ENCODE measurements at regions not wholly inside any gene's neighbourhood (a gene's known extent, or its start where the extent isn't known, plus 50 kb on each side); places are given as distances from the start of the nearest gene placed in this dataset.

- Histone ChIP-seq H3K4me2 (ENCODE audit: insufficient read depth, low read length) (no peak overlapping the region), H3K79me2 (ENCODE audit: control insufficient read depth, insufficient read depth, low read length) (no peaks in the 10 kb centered on the region), H3K27ac (ENCODE audit: extremely low read depth, low read depth, low read length) (no peak overlapping the region), H3K27me3 (ENCODE audit: control insufficient read depth in 2 of 2, insufficient read depth in 2 of 2, low read length in 2 of 2) (peaks cover 62 to 84% of the 10 kb centered on the region in 2 experiments), H3K9me3 (replicated peaks; ENCODE audit: control insufficient read depth, insufficient read depth, low read depth, low read length) (no peaks in the 10 kb centered on the region), H3K9me1 (ENCODE audit: control insufficient read depth, insufficient read depth, low read length) (no peaks in the 10 kb centered on the region), H4K20me1 (replicated peaks; ENCODE audit: control insufficient read depth, insufficient read depth, low read length) (peaks cover 18% of the 10 kb centered on the region), H3K9ac (ENCODE audit: insufficient read depth in 1 of 2, low read depth in 2 of 2, low read length in 2 of 2) (no peak overlapping the region), H3K4me3 (no peak overlapping the region), H3K4me1 (replicated peaks in 1 of 2; ENCODE audit: control insufficient read depth in 2 of 2, insufficient read depth in 2 of 2, low read length in 2 of 2) (peaks cover 0 to 11% of the 10 kb centered on the region in 2 experiments; a peak in 1 of 5 replicates), H2AFZ (ENCODE audit: low read depth, low read length) (no peak overlapping the region), H3K36me3 (ENCODE audit: control insufficient read depth, insufficient read depth, low read length) (no peaks in the 10 kb centered on the region)
- ATAC-seq (no peak), DNase-seq (ENCODE audit: extremely low read depth in 1 of 4, low spot score in 3 of 4) (no peak), FAIRE-seq (no peak)
- CTCF ChIA-PET (ENCODE audit: low intra/inter-chr PET ratio), result no interaction called here
- POLR2A ChIA-PET, result interaction anchor here (0.5 to 1.1 kb wide), 4 partner anchors 9 to 219 kb away, joined by 3 read pairs; no protein-coding TSS in a partner anchor
- TF ChIP-seq ZNF511 (CRISPR knock-in tag; IDR thresholded peaks at IDR 0.05) (no peak), CEBPB (tag; IDR thresholded peaks at IDR 0.05) (no peak)
- TF ChIP-seq, protein P1, sequence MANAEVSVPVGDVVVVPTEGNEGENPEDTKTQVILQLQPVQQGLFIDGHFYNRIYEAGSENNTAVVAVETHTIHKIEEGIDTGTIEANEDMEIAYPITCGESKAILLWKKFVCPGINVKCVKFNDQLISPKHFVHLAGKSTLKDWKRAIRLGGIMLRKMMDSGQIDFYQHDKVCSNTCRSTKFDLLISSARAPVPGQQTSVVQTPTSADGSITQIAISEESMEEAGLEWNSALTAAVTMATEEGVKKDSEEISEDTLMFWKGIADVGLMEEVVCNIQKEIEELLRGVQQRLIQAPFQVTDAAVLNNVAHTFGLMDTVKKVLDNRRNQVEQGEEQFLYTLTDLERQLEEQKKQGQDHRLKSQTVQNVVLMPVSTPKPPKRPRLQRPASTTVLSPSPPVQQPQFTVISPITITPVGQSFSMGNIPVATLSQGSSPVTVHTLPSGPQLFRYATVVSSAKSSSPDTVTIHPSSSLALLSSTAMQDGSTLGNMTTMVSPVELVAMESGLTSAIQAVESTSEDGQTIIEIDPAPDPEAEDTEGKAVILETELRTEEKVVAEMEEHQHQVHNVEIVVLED (CRISPR knock-in tag; IDR thresholded peaks at IDR 0.05), result no peak
- TF ChIP-seq, protein P2, sequence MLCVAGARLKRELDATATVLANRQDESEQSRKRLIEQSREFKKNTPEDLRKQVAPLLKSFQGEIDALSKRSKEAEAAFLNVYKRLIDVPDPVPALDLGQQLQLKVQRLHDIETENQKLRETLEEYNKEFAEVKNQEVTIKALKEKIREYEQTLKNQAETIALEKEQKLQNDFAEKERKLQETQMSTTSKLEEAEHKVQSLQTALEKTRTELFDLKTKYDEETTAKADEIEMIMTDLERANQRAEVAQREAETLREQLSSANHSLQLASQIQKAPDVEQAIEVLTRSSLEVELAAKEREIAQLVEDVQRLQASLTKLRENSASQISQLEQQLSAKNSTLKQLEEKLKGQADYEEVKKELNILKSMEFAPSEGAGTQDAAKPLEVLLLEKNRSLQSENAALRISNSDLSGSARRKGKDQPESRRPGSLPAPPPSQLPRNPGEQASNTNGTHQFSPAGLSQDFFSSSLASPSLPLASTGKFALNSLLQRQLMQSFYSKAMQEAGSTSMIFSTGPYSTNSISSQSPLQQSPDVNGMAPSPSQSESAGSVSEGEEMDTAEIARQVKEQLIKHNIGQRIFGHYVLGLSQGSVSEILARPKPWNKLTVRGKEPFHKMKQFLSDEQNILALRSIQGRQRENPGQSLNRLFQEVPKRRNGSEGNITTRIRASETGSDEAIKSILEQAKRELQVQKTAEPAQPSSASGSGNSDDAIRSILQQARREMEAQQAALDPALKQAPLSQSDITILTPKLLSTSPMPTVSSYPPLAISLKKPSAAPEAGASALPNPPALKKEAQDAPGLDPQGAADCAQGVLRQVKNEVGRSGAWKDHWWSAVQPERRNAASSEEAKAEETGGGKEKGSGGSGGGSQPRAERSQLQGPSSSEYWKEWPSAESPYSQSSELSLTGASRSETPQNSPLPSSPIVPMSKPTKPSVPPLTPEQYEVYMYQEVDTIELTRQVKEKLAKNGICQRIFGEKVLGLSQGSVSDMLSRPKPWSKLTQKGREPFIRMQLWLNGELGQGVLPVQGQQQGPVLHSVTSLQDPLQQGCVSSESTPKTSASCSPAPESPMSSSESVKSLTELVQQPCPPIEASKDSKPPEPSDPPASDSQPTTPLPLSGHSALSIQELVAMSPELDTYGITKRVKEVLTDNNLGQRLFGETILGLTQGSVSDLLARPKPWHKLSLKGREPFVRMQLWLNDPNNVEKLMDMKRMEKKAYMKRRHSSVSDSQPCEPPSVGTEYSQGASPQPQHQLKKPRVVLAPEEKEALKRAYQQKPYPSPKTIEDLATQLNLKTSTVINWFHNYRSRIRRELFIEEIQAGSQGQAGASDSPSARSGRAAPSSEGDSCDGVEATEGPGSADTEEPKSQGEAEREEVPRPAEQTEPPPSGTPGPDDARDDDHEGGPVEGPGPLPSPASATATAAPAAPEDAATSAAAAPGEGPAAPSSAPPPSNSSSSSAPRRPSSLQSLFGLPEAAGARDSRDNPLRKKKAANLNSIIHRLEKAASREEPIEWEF (CRISPR knock-in tag; IDR thresholded peaks at IDR 0.05), result no peak
- no TSS peak for BruUV-seq (replicated peaks)
- intact Hi-C loops (cut with micrococcal nuclease) (loop anchor here (10.0 kb wide), 1 partner anchor 104 kb away; no protein-coding TSS in a partner anchor), in situ Hi-C loops (cut with MboI) (no loop called here)
- under 1% methylated on average over 11 of the region's 11 CpGs for WGBS (ENCODE audit: insufficient coverage, low coverage, missing lambda C conversion rate)
Observed at GRCh38 chr3:13198264-13198879, 125.1 kb upstream of the IQSEC1 start.

Data from K562 (cell line).